ENCODE measurements at regions not wholly inside any gene's neighbourhood (a gene's known extent, or its start where the extent isn't known, plus 50 kb on each side); places are given as distances from the start of the nearest gene placed in this dataset.

DNA sequence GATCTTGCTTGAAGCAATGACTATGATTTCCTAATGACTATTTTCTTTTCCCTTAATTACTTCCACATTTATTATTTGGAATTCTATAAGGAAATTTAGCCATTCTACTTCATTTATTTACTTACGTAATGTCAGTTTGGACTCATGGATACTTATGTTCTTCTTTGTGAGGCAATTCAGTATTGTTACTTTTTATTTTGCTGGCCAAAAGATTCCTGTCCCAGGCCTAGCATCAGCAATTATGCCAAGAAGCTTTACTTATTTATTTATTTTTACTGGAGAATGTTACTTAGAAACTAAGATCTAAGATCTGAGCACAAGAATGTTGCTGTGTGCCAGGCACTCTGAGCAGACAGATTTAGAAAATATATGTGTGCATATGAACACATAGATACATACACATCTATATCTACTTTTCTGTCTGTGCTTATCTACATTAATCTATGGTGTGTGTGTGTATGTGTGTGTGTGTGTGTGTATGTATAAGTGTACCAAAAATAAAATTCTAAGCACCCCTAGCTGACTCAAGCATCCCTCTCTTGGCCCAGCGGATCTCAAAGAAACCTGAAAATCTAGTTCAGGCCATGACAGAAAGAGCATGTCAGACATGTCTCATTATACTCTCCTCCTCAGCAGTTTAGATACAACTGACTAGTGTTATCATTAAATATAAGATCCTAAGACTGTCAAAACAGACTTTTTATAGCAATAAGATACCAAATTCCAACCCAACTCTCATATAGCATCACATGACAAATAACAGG lies 640.0 kb upstream of the GJE1 start:
- TF ChIP-seq, protein P1, sequence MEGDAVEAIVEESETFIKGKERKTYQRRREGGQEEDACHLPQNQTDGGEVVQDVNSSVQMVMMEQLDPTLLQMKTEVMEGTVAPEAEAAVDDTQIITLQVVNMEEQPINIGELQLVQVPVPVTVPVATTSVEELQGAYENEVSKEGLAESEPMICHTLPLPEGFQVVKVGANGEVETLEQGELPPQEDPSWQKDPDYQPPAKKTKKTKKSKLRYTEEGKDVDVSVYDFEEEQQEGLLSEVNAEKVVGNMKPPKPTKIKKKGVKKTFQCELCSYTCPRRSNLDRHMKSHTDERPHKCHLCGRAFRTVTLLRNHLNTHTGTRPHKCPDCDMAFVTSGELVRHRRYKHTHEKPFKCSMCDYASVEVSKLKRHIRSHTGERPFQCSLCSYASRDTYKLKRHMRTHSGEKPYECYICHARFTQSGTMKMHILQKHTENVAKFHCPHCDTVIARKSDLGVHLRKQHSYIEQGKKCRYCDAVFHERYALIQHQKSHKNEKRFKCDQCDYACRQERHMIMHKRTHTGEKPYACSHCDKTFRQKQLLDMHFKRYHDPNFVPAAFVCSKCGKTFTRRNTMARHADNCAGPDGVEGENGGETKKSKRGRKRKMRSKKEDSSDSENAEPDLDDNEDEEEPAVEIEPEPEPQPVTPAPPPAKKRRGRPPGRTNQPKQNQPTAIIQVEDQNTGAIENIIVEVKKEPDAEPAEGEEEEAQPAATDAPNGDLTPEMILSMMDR (IDR thresholded peaks at IDR 0.05) = no peak
- TF ChIP-seq ZFX (IDR thresholded peaks at IDR 0.05; ENCODE audit: borderline replicate concordance) = no peak
